ENCODE measurements at regions not wholly inside any gene's neighbourhood (a gene's known extent, or its start where the extent isn't known, plus 50 kb on each side); places are given as distances from the start of the nearest gene placed in this dataset.

GRCh38 chr14:34220921-34221320 lies 241.1 kb downstream of the SPTSSA start:
- no peak for DNase-seq (ENCODE audit: low read depth)
- TF ChIP-seq CTCF (IDR thresholded peaks at IDR 0.05; ENCODE audit: low read depth, low read length, missing control alignments), result no peak
- no peak overlapping the region for H3K4me3 ChIP-seq (ENCODE audit: low read depth, low read length)
- in situ Hi-C loops (cut with HindIII; ENCODE audit: low sequenced_read_pairs), result no loop called here

GRCh38 chr14:34220378-34220706 lies 241.7 kb downstream of the SPTSSA start:
- no peak overlapping the region for H3K4me3 ChIP-seq (ENCODE audit: low read depth, low read length)
- no peak for DNase-seq (ENCODE audit: low read depth)
- in situ Hi-C loops (cut with HindIII; ENCODE audit: low sequenced_read_pairs), result no loop called here
- TF ChIP-seq CTCF (IDR thresholded peaks at IDR 0.05; ENCODE audit: low read depth, low read length, missing control alignments), result no peak

GRCh38 chr14:34219661-34220377 lies 242.2 kb downstream of the SPTSSA start:
- no peak for TF ChIP-seq CTCF (IDR thresholded peaks at IDR 0.05; ENCODE audit: low read depth, low read length, missing control alignments)
- no peak overlapping the region for H3K4me3 ChIP-seq (ENCODE audit: low read depth, low read length)
- no peak for DNase-seq (ENCODE audit: low read depth)
- in situ Hi-C loops (cut with HindIII; ENCODE audit: low sequenced_read_pairs), result no loop called here

GRCh38 chr14:34218881-34219280 lies 243.2 kb downstream of the SPTSSA start:
- H3K4me3 ChIP-seq (ENCODE audit: low read depth, low read length), result no peak overlapping the region
- in situ Hi-C loops (cut with HindIII; ENCODE audit: low sequenced_read_pairs), result no loop called here
- TF ChIP-seq CTCF (IDR thresholded peaks at IDR 0.05; ENCODE audit: low read depth, low read length, missing control alignments), result no peak
- DNase-seq (ENCODE audit: low read depth), result no peak

- no peak overlapping the region for H3K4me3 ChIP-seq (ENCODE audit: low read depth, low read length)
- no peak for TF ChIP-seq CTCF (IDR thresholded peaks at IDR 0.05; ENCODE audit: low read depth, low read length, missing control alignments)
- in situ Hi-C loops (cut with HindIII; ENCODE audit: low sequenced_read_pairs), result no loop called here
These were observed 247.1 kb downstream of the SPTSSA start for GRCh38 chr14:34214961-34215360.

GRCh38 chr14:34213332-34213731 lies 248.7 kb downstream of the SPTSSA start:
- H3K4me3 ChIP-seq (ENCODE audit: low read depth, low read length), result no peak overlapping the region
- DNase-seq (ENCODE audit: low read depth), result no peak
- in situ Hi-C loops (cut with HindIII; ENCODE audit: low sequenced_read_pairs), result no loop called here
- TF ChIP-seq CTCF (IDR thresholded peaks at IDR 0.05; ENCODE audit: low read depth, low read length, missing control alignments), result no peak

More at GRCh38 chr14:34214961-34215360, 247.1 kb downstream of the SPTSSA start:
- no peak for DNase-seq (ENCODE audit: low read depth)
